Nephron (organoid): ENCODE measurements at regions not wholly inside any gene's neighbourhood (a gene's known extent, or its start where the extent isn't known, plus 50 kb on each side); places are given as distances from the start of the nearest gene placed in this dataset.
"Not testable (repeated sequence)": the region's sequence is repeated elsewhere in the genome, so short reads cannot be mapped to it uniquely, and the experiment has no call there.

ENCODE experiments used
- H3K27ac Mint-ChIP-seq, 3 experiments: 2 replicates each; pipeline ENCODE4 v1.8.0; 2020; ENCODE audit warnings: mixed read lengths in 3 of 3, mild to moderate bottlenecking in 2 of 3, moderate library complexity in 1 of 3
- H3K27me3 Mint-ChIP-seq: 2 replicates; pipeline ENCODE4 v1.8.0; 2021; ENCODE audit warnings: low read depth, mild to moderate bottlenecking, moderate library complexity, mixed read lengths
- H3K36me3 Mint-ChIP-seq: 2 replicates; pipeline ENCODE4 v1.8.0; 2020; ENCODE audit warnings: low read depth, mixed read lengths
- H3K4me1 Mint-ChIP-seq: 2 replicates; pipeline ENCODE4 v1.8.0; 2020; ENCODE audit warnings: mixed read lengths
- H3K4me3 Mint-ChIP-seq, 3 experiments: 2 replicates each; pipeline ENCODE4 v1.8.0; 2020; ENCODE audit warnings: mild to moderate bottlenecking in 3 of 3, mixed read lengths in 3 of 3, moderate library complexity in 2 of 3
- H3K9me3 Mint-ChIP-seq: 2 replicates; pipeline ENCODE4 v1.8.0; 2020; ENCODE audit warnings: mixed read lengths
- TF ChIP-seq, protein P1 (sequence below), 3 experiments: fragments of 200-600 bp; sonication (generic); IDR thresholded peaks; one replicate each; pipeline ENCODE4 v1.5.0; 2021; ENCODE audit warnings: antibody characterized with exemption in 3 of 3; ENCODE audit not compliant: unreplicated experiment in 3 of 3

DNA sequence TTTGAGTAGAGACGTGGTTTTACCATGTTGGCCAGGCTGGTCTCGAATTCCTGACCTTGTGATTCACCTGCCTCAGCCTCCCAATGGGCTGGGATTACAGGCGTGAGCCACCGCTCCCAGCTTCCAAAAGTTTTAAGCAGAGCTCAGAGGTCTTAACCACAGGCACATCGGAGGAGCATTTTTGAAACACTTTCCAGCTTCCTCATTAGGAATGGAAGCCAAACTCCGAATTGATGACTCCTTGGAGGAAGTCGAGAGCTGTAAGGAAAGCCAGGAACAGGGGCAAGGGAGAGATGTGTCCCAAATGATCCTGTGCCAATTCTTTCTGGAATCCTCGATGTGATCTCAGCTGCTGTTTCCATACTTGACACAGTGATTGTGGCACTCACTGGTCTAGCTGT, 56.2 kb upstream of the CCZ1B start:
- H3K4me1 Mint-ChIP-seq, H3K27ac Mint-ChIP-seq, H3K36me3 Mint-ChIP-seq, H3K9me3 Mint-ChIP-seq, H3K4me3 Mint-ChIP-seq: not testable (repeated sequence)
- H3K27me3 Mint-ChIP-seq = peaks cover 20% of the 10 kb centered on the region

DNA sequence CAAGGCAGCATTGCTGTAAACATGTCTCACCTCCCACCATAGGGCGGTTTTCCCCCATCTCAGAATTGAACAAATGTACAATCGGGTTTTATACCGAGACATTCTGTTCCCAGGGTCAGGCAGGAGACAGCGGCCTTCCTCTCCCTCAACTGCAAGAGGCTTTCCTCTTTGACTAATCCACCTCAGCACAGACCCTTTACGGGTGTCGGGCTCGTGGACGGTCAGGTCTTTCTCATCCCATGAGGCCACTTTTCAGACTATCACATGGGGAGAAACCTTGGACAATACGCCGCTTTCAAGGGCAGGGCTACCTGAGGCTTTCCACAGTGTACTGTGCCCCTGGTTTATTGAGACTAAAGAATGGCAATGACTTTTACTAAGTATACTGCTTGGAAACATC, 57.7 kb upstream of the CCZ1B start:
- H3K4me3 Mint-ChIP-seq, H3K36me3 Mint-ChIP-seq, H3K27ac Mint-ChIP-seq, H3K9me3 Mint-ChIP-seq: not testable (repeated sequence)
- Mint-ChIP-seq H3K27me3 (peaks cover 20% of the 10 kb centered on the region), H3K4me1 (peaks cover 11% of the 10 kb centered on the region)

DNA sequence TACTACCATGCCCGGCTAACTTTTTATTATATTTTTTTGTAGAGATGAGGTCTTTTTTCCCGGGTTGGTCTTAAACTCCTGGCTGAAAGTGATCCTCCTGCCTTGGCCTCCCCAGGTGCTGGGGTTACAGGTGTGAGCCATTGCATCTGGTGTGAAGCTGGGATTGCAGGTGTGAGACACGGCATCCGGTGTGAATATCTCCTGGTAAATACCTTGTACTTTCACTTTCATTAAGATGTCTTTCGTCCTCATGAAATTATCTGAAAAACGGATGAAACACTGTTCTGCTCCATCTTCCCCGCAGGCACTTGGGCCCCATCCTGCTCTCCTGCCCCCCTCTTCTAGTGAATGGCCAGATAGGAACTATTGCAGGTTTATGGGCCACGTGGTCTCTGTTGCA, 60.1 kb upstream of the CCZ1B start:
- Mint-ChIP-seq H3K4me1 (peaks cover 11% of the 10 kb centered on the region), H3K9me3 (no peaks in the 10 kb centered on the region), H3K27ac (no peak overlapping the region), H3K4me3 (no peak overlapping the region), H3K27me3 (peaks cover 14% of the 10 kb centered on the region), H3K36me3 (no peaks in the 10 kb centered on the region)
- TF ChIP-seq, protein P1, sequence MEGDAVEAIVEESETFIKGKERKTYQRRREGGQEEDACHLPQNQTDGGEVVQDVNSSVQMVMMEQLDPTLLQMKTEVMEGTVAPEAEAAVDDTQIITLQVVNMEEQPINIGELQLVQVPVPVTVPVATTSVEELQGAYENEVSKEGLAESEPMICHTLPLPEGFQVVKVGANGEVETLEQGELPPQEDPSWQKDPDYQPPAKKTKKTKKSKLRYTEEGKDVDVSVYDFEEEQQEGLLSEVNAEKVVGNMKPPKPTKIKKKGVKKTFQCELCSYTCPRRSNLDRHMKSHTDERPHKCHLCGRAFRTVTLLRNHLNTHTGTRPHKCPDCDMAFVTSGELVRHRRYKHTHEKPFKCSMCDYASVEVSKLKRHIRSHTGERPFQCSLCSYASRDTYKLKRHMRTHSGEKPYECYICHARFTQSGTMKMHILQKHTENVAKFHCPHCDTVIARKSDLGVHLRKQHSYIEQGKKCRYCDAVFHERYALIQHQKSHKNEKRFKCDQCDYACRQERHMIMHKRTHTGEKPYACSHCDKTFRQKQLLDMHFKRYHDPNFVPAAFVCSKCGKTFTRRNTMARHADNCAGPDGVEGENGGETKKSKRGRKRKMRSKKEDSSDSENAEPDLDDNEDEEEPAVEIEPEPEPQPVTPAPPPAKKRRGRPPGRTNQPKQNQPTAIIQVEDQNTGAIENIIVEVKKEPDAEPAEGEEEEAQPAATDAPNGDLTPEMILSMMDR (IDR thresholded peaks at IDR 0.05; ENCODE audit: unreplicated experiment in 3 of 3) = no peak

DNA sequence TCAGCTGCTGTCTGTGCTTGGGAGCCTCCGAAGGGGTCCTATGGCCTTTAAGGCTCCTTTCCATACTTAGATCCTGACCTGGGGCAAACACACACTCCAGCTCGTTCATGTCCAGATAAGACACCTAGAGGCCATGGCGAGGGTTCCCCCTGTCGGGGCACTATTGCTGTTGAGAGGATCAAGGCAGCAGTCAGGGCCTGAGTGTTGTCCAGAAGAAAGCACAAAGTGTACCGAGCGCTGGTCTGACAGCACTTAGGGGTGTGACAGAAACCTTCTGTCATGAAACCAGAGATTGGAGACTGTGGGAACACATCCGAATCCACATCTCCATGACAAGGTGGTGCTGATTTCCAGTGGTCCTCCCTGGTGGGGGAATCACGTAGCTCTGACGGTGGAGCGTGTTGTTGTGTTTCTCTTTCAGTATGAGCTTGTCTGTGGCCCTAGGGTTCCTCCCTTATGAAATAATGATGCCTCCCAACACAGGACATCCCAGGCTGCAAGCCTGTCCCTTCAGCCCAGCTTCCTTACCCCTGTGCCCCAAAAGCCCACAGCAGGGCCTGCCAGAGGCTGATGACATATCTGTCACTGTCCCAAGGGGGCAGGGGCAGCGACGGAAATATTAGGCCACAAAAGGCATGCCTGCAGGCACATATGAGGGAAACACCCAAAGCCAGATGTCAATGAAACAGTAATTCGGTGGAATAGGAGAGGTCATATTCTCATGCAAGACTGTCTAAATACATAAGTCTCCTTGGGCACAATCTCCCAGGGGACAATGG, 62.4 kb upstream of the CCZ1B start:
- peaks cover 11% of the 10 kb centered on the region for H3K4me1 Mint-ChIP-seq
- H3K36me3 Mint-ChIP-seq, H3K4me3 Mint-ChIP-seq, H3K27me3 Mint-ChIP-seq, H3K27ac Mint-ChIP-seq, H3K9me3 Mint-ChIP-seq: not testable (repeated sequence)

DNA sequence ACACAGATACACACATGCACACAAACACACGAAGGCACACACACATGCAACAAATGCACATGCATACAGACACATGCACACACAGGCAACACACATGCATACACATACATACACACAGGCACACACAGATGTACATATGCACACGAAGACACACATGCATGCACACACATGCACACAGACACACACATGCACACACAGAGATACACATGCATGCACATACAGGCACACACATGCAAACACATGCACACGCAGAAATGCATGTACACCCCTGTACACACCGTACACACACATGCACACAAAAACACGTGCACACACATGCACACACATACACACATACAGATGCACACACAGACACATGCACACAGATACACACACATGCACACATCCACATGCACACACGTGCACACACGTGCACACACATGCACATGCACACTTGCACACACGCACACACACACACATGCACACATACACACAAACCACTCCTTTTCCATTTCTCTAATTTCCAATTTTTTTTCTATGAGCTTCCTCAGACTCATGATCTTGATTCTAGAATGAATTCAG, 63.3 kb upstream of the CCZ1B start:
- no peak overlapping the region for H3K27ac Mint-ChIP-seq
- no peaks in the 10 kb centered on the region for H3K36me3 Mint-ChIP-seq
- no peak overlapping the region for H3K4me3 Mint-ChIP-seq
- H3K27me3 Mint-ChIP-seq = peaks cover 2% of the 10 kb centered on the region
- no peaks in the 10 kb centered on the region for H3K9me3 Mint-ChIP-seq
- TF ChIP-seq, protein P1 (IDR thresholded peaks at IDR 0.05; ENCODE audit: unreplicated experiment in 3 of 3) = no peak
- H3K4me1 Mint-ChIP-seq = peaks cover 11% of the 10 kb centered on the region

DNA sequence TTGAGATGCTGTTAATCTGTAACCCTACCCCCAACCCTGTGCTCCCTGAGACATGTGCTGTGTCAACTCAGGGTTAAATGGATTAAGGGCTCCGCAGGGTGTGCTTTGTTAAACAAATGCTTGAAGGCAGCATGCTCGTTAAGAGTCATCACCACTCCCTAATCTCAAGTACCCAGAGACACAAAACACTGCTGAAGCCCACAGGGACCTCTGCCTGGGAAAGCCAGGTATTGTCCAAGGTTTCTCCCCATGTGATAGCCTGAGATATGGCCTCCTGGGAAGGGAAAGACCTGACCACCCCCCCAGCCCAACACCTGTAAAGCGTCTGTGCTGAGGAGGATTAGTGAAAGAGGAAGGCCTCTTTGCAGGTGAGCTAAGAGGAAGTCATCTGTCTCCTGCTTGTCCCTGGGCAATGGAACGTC, 76.0 kb upstream of the CCZ1B start:
- H3K27me3 Mint-ChIP-seq, H3K9me3 Mint-ChIP-seq, H3K4me3 Mint-ChIP-seq, H3K36me3 Mint-ChIP-seq: not testable (repeated sequence)
- peaks cover 15% of the 10 kb centered on the region for H3K4me1 Mint-ChIP-seq
- H3K27ac Mint-ChIP-seq = peak overlapping the region in 1 of 3 experiments; percentile 81

DNA sequence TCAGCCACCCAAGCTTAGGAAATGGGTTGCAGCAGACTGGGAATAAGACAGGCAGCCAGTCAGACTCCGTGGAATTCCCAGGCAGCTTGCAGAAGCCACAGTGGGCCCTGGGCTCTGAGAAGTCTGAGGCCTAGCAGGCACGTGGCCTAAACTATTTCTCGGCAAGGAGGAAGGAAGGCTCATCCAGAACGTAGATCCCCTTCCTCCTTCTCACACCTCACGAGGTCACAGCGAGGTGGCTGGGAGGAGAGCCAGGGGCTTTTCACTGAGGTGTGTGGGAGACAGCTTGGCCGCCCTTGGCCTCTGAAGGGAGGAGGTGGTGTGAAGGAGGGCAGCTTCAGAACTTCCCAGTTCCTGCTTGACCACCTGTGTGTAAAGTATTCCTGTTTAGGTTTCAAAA, 77.2 kb upstream of the CCZ1B start:
- H3K27me3 Mint-ChIP-seq, H3K4me3 Mint-ChIP-seq, H3K9me3 Mint-ChIP-seq, H3K36me3 Mint-ChIP-seq: not testable (repeated sequence)
- Mint-ChIP-seq H3K27ac (peak overlapping the region in 1 of 3 experiments; percentile 10), H3K4me1 (peaks cover 13% of the 10 kb centered on the region)

DNA sequence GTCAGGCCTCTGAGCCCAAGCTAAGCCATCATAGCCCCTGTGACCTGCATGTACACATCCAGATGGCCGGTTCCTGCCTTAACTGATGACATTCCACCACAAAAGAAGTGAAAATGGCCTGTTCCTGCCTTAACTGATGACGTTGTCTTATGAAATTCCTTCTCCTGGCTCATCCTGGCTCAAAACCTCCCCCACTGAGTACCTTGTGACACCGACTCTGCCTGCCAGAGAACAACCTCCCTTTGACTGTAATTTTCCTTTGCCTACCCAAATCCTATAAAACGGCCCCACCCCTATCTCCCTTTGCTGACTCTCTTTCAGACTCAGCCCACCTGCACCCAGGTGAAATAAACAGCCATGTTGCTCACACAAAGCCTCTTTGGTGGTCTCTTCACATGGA, 77.7 kb upstream of the CCZ1B start:
- not testable (repeated sequence) for H3K4me3 Mint-ChIP-seq, H3K36me3 Mint-ChIP-seq

DNA sequence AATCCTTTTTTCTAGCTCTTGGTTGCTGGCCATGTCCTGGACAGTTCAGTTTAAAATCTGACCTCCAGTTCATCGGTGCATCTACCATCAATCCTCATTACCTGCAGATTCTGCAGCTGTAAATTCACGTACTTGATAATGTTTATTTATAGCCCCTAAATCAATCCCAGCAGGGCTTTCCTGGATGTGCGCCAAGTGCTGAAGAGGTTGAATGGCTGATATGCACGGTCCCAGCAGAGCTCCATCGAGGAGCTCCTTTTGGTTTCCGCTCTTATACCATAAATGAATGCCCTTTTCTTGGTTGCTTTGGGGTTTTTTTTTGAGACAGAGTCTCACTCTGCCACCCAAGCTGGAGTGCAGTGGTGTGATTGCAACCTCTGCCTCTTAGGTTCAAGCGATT, 91.2 kb upstream of the CCZ1B start:
- no peaks in the 10 kb centered on the region for H3K9me3 Mint-ChIP-seq
- no peak overlapping the region for H3K27ac Mint-ChIP-seq
- H3K36me3 Mint-ChIP-seq = no peaks in the 10 kb centered on the region
- H3K4me1 Mint-ChIP-seq = no peaks in the 10 kb centered on the region
- no peak overlapping the region for H3K4me3 Mint-ChIP-seq
- TF ChIP-seq, protein P1 (IDR thresholded peaks at IDR 0.05; ENCODE audit: unreplicated experiment in 3 of 3) = no peak
- peaks cover 11% of the 10 kb centered on the region for H3K27me3 Mint-ChIP-seq

More for the DNA sequence above, 77.7 kb upstream of the CCZ1B start:
- H3K9me3 Mint-ChIP-seq, H3K27me3 Mint-ChIP-seq: not testable (repeated sequence)
- H3K4me1 Mint-ChIP-seq = peaks cover 13% of the 10 kb centered on the region
- H3K27ac Mint-ChIP-seq = peak overlapping the region in 1 of 3 experiments; percentile 8

DNA sequence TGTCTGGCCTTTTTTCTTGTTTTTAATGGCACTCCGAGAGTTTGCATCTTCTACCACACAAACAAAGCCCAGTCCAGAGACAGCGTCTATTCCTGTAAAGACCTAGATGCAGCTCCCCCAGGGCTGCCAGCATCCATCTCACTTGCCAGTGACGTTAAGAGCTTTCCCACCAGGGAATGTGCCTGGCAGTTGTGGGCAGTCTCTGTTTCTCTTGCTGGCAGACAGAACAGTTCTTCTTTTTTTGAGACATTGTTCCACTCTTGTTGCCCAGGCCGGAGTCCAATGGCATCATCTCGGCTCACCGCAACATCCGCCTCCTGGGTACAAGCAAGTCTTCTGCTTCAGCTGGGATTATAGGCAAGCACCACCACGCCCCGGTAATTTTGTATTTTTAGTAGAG, 93.1 kb upstream of the CCZ1B start:
- not testable (repeated sequence) for H3K9me3 Mint-ChIP-seq, H3K27ac Mint-ChIP-seq, H3K36me3 Mint-ChIP-seq, H3K4me1 Mint-ChIP-seq, H3K4me3 Mint-ChIP-seq
- H3K27me3 Mint-ChIP-seq = peaks cover 11% of the 10 kb centered on the region

DNA sequence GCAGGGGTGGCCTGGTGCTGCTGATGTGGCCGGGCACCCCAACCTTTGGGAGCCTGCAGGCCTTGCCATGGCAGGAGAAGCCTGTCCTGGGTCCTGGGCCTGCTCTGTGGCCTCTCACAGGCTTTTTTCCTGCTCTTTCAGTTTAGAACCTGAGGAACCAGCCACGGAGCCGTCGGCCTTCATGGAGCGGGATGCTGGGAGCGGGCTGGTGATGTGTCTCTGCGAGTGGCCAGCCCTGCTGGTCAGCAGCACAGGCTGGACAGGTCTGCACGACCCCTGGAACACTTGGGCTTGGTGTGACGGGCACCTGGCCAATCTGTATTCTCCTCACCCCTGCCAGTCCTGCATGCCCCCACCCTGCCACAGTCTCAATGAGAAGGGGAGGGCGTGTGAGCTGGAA, 98.4 kb upstream of the CCZ1B start:
- H3K36me3 Mint-ChIP-seq, H3K4me1 Mint-ChIP-seq, H3K27me3 Mint-ChIP-seq, H3K9me3 Mint-ChIP-seq, H3K27ac Mint-ChIP-seq, H3K4me3 Mint-ChIP-seq: not testable (repeated sequence)
